ENCODE measurements at regions not wholly inside any gene's neighbourhood (a gene's known extent, or its start where the extent isn't known, plus 50 kb on each side); places are given as distances from the start of the nearest gene placed in this dataset.

- TF ChIP-seq CTCF (IDR thresholded peaks at IDR 0.05) (no peak), POLR2A (IDR thresholded peaks at IDR 0.05) (no peak)
Measured at GRCh38 chr2:2771721-2772411, 440.8 kb upstream of the MYT1L start.
